GM10248 (cell line): ENCODE measurements at regions not wholly inside any gene's neighbourhood (a gene's known extent, or its start where the extent isn't known, plus 50 kb on each side); places are given as distances from the start of the nearest gene placed in this dataset.
A peak's percentile ranks its signal among the peaks of the same experiment; 100 is the strongest.

Experiments
- CTCF ChIA-PET: fragments of 300-600 bp; sonication (Branson Sonifier 250); formaldehyde crosslinking; extraction: SDS; loops from one replicate; lab custom pipeline; 2021; ENCODE audit warnings: antibody characterized with exemption; lab: Yijun Ruan, JAX
- POLR2A ChIA-PET: fragments of 350-650 bp; sonication (Branson Sonifier 250); formaldehyde crosslinking; extraction: SDS; loops from one replicate; lab custom pipeline; 2020; ENCODE audit warnings: antibody characterized with exemption; lab: Yijun Ruan, JAX
- DNase-seq: peaks from one replicate; pipeline ENCODE4 v3.0.0; 2012; ENCODE audit errors: extremely low spot score
- TF ChIP-seq, protein P1 (sequence below): IDR thresholded peaks from 2 replicates; pipeline ENCODE4 v1.5.1; 2012; ENCODE audit warnings: mild to moderate bottlenecking, low read depth; ENCODE audit errors: extremely low read depth, missing control alignments, control extremely low read depth

DNA sequence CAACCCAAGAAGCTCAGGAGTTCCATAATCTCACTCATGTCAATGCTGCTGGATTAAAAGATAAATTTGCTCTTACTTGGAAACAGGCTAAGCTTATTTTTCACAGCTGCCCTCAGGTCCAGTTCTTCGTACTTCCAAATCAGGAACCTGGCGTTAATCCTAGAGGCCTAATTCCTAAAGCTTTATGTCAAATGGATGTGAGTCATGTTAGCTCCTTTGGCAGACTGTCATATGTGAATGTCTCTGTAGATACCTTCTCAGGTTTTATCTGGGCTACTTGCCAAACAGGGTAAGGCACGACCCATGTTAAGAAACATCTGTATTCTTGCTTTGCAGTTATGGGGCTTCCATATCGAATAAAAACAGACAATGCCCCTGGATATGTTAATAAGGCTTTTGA, 504.6 kb downstream of the ALG10 start:
- POLR2A ChIA-PET, result no interaction called here
- no peak for DNase-seq
- CTCF ChIA-PET, result no interaction called here
- TF ChIP-seq, protein P1, sequence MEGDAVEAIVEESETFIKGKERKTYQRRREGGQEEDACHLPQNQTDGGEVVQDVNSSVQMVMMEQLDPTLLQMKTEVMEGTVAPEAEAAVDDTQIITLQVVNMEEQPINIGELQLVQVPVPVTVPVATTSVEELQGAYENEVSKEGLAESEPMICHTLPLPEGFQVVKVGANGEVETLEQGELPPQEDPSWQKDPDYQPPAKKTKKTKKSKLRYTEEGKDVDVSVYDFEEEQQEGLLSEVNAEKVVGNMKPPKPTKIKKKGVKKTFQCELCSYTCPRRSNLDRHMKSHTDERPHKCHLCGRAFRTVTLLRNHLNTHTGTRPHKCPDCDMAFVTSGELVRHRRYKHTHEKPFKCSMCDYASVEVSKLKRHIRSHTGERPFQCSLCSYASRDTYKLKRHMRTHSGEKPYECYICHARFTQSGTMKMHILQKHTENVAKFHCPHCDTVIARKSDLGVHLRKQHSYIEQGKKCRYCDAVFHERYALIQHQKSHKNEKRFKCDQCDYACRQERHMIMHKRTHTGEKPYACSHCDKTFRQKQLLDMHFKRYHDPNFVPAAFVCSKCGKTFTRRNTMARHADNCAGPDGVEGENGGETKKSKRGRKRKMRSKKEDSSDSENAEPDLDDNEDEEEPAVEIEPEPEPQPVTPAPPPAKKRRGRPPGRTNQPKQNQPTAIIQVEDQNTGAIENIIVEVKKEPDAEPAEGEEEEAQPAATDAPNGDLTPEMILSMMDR, result no peak

DNA sequence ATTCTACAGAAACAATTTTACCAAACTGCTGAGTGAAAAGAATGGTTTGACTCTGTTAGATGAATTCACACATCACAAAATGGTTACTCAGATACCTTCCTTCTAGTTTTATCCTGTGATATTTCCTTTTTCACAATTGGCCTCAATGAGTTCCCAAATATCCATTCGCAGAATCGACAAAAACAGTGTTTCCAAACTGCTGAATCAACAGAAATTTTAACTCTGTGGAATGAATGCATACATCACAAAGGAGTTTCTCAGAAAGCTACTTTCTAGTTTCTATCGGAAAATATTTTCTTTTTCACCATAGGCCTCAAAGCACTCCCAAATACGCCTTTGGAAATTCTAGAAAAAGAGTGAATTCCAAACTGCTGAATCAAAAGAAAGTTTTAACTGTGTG, 525.0 kb downstream of the ALG10 start:
- CTCF ChIA-PET, result interaction anchor here (1.7 kb wide), 1 partner anchor 12 kb away, joined by 6 read pairs; no protein-coding TSS in a partner anchor
- TF ChIP-seq, protein P1, result no peak

DNA sequence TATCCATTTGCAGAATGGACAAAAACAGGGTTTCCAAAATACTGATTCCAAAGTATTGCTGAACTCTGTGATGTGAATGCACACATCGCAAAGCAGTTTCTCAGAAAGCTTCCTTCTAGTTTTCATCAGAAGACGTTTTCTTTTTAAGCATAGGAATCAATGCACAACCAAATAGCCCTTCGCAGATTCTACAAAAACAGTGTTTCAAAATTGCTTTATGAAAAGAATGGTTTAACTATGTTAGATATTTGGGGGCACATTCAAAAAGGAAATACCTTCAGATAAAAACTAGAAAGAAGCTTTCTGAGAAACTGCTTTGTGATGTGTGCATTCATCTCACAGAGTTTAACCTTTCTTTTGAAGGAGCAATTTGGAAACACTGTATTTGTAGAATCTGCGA, 569.7 kb downstream of the ALG10 start:
- TF ChIP-seq, protein P1, result no peak
- no peak for DNase-seq
- ChIA-PET CTCF (no interaction called here), POLR2A (no interaction called here)

More for the DNA sequence above, 525.0 kb downstream of the ALG10 start:
- no peak for DNase-seq
- POLR2A ChIA-PET, result no interaction called here

DNA sequence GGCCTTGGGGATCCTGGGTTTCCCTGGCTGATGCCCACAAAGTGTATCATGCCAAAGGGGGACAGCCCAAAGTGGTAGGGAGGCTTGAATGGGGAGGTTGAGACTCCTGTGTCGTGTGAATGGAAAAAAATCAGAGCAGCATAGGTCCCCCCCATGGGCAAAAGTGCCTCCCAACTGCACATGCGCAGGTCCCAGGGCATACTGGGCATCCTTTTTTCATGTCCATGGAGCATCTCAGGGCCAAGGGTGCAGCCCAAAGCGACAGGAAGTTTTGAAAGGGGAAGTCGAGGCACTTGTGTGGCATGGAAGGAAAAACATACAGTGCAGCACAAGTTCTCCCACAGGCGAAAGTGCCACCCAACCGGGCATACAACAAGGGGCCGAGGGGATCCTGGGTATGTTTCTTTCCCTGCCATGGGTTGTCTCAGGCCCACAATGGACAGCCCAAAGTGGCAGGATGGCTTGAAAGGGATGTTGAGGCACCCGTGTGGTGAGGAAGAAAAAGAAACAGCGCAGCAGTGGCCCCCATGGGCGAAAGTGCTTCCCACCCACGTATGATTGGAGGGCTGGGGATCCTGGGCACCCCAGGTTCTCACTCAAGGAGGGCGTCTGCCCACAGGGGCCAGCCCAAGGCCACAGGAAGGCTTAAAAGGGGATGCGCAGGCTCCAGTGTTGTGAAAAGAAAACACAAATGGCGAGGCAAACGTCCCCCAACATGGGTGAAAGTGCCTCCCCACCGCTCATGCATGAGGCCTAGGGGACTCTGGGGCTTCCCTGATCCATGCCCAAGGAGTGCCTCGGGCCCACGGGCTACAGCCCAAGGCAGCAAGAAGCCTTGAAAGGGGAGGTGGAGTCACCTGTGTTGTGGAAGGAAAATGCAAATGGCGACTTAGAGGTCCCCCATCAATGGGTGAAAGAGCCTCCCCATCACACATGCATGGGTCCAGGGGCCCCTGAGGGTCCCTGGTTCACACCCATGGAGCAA, 573.7 kb downstream of the ALG10 start:
- ChIA-PET POLR2A (no interaction called here), CTCF (interaction anchor here (1.0 kb wide), 1 partner anchor 10 kb away, joined by 5 read pairs; no protein-coding TSS in a partner anchor)
- DNase-seq, result peak; percentile 1
- TF ChIP-seq, protein P1, result no peak

DNA sequence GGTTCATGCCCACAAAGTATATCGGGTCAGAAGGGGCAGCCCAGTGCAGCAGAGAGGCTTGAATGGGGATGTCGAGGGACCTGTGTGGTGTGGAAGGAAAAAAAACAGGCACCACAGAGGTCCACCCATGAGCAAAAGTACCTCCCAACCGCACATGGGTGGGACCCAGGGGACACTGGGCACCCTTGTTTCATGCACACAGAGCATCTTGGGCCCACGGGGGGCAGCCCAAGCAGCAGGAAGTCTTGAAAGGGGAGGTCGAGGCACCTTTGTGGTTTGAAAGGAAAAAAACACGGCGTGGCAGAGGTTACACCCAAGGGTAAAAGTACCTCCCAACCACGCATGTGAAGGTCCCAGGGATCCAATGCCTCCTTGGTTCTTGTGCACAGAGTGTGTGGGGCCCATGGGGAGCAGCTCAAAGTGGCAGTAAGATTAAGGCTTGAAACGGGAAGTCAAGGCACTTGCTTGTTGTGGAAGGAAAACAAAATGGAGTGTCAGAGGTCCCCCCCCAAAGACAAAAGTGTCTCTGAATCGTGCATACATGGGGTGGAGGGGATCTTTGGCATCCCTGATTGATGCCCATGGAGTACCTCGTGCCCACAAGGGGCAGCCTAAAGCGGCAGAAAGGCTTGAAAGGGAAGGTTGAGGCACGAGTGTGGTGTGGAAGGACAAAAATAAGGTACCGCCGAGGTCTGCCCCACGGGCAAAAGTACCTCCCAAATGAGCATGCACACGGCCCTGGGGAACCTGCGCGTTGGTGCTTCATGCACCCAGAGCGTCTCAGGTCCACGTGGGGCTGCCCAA, 575.5 kb downstream of the ALG10 start:
- TF ChIP-seq, protein P1, result no peak
- peak; percentile 3 for DNase-seq
- ChIA-PET CTCF (no interaction called here), POLR2A (no interaction called here)

DNA sequence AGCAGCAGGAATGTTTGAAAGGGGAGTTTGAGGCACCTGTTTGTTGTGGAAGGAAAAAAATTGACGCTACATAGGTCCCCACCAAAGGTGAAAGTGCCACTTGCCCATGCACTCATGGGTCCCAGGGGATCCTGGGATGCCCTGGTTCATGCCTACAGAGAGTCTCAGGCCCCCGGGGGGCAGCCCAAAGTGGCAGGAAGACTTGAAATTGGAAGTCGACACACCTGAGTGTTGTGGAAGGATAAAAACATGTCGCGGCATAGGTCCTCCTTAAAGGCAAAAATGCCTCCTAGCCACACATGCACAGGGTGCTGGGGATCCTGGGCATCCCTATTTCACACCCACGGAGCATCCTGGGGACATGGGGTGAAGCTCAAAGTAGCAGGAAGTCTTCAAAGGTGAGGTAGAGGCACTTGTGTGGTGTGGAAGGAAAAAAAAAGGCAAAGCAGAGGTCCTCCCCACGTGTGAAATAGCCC, 576.1 kb downstream of the ALG10 start:
- ChIA-PET CTCF (no interaction called here), POLR2A (no interaction called here)
- TF ChIP-seq, protein P1, result no peak
- DNase-seq, result peak; percentile 1
